ENCODE measurements at regions not wholly inside any gene's neighbourhood (a gene's known extent, or its start where the extent isn't known, plus 50 kb on each side); places are given as distances from the start of the nearest gene placed in this dataset.
"Not testable (repeated sequence)": the region's sequence is repeated elsewhere in the genome, so short reads cannot be mapped to it uniquely, and the experiment has no call there.

DNA sequence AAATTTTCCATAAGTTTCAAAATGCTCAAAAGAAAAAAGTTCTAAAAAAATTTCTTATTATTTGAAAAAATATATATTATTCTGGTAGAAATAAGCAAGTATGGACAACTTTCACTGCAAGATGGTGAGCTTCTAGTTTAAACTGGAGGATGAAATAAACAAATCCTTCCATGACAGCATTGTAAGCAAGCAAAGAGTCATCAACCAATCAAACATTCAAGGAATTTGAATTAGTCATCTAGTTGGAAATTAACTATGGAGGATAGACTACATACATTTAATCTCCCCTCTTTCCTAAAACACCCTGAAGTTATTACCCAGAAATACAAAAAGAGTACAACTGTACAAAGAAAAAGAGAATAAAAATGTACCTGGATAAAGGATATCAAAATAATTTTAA is 51.0 kb upstream of the IRX5 start:
- FAIRE-seq: no peak
- no peaks in the 10 kb centered on the region for H3K27me3 ChIP-seq
- intact Hi-C loops (cut with DNase I): no loop called here
- H3K9me3 ChIP-seq: no peaks in the 10 kb centered on the region
- H3K36me3 ChIP-seq: no peaks in the 10 kb centered on the region
- no peaks in the 10 kb centered on the region for H3K4me1 ChIP-seq
- no peak for DNase-seq
- H3K4me3 ChIP-seq: no peak overlapping the region
- no peak for TF ChIP-seq CTCF (IDR thresholded peaks at IDR 0.05)
- no peak for ATAC-seq
- H3K27ac ChIP-seq: no peak overlapping the region

DNA sequence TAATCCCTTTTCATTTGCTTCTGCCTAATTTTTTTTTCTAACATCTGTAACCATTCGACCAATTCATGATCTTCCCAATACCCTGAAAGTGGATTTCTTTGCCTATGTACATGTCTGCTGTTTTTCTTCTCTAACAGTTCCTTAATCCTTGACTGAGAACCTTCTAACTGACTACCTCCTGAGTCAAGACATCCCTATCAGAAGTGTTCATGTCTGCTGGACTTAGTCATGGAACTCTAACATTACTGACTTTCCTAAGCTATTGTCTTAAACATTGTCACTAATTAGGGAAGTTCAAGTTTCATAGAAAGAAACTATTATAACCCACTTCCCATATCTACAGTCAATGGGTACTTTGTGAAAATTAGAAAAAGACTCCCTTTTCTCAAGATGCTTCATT is 52.4 kb upstream of the IRX5 start:
- H3K36me3 ChIP-seq: no peaks in the 10 kb centered on the region
- FAIRE-seq (no peak), DNase-seq (no peak), ATAC-seq (no peak)
- intact Hi-C loops (cut with DNase I): no loop called here
- no peaks in the 10 kb centered on the region for H3K4me1 ChIP-seq
- no peaks in the 10 kb centered on the region for H3K9me3 ChIP-seq
- H3K27me3 ChIP-seq: no peaks in the 10 kb centered on the region
- H3K27ac ChIP-seq: no peak overlapping the region
- WGBS, 2 donors: 49 to 69% methylated on average over 1 of the region's 1 CpG
- no peak for TF ChIP-seq CTCF (IDR thresholded peaks at IDR 0.05)
- no peak overlapping the region for H3K4me3 ChIP-seq

GRCh38 chr16:54875443-54875842 is 55.2 kb upstream of the IRX5 start:
- Histone ChIP-seq H3K9me3 (no peaks in the 10 kb centered on the region), H3K27me3 (no peaks in the 10 kb centered on the region), H3K4me1 (no peaks in the 10 kb centered on the region), H3K4me3 (no peak overlapping the region), H3K27ac (no peak overlapping the region), H3K36me3 (no peaks in the 10 kb centered on the region)
- WGBS, 2 donors: 89 to 92% methylated on average over 1 of the region's 1 CpG
- intact Hi-C loops (cut with DNase I): no loop called here
- DNase-seq (no peak), ATAC-seq (no peak), FAIRE-seq (no peak)
- no peak for TF ChIP-seq CTCF (IDR thresholded peaks at IDR 0.05)

DNA sequence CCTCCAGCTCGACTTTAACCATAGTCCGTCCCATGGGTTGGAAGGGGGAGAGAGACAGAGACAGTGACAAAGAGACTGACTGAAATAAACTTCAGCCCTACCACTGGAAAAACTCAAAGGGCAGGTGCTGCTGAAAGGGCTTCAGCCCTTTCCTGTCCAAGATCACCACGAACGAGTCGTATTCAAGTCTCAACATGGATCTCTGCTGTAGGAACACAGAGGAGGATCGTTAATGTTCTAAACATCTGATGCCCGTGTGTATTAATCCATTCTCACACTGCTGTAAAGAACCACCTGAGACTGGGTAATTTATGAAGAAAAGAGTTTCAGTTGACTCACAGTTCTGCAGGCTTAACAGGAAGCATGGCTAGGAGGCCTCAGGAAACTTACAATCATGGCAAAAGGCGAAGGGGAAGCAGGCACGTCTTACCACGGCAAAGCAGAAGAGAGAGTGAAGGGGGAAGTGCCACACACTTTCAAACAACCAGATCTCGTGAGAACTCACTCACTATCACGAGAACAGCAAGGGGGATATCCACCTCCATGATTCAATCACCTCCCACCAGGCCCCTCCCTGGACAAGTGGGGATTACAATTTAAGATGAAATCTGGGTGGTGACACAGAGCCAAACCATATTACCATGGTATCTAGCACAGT is 56.8 kb upstream of the IRX5 start:
- DNase-seq; H3K27me3 ChIP-seq; intact Hi-C loops (cut with DNase I); H3K36me3 ChIP-seq; H3K27ac ChIP-seq; H3K4me3 ChIP-seq; FAIRE-seq; ATAC-seq; H3K9me3 ChIP-seq; H3K4me1 ChIP-seq: not testable (repeated sequence)
- 70 to 76% methylated on average over 12 of the region's 12 CpGs for WGBS, 2 donors

GRCh38 chr16:54873071-54873470 is 57.6 kb upstream of the IRX5 start:
- 76 to 82% methylated on average over 2 of the region's 2 CpGs for WGBS, 2 donors
- intact Hi-C loops (cut with DNase I): no loop called here
- no peak for ATAC-seq

More at GRCh38 chr16:54873071-54873470, 57.6 kb upstream of the IRX5 start:
- FAIRE-seq (no peak), DNase-seq (no peak)
- TF ChIP-seq CTCF (IDR thresholded peaks at IDR 0.05): no peak
- Histone ChIP-seq H3K36me3 (no peaks in the 10 kb centered on the region), H3K27me3 (no peaks in the 10 kb centered on the region), H3K27ac (no peak overlapping the region), H3K4me3 (no peak overlapping the region), H3K4me1 (no peaks in the 10 kb centered on the region), H3K9me3 (no peaks in the 10 kb centered on the region)
